DMS114 treated with DMSO at 0.1 percent for 48 hours (cell line): ENCODE measurements at regions not wholly inside any gene's neighbourhood (a gene's known extent, or its start where the extent isn't known, plus 50 kb on each side); places are given as distances from the start of the nearest gene placed in this dataset.
"Not testable (repeated sequence)": the region's sequence is repeated elsewhere in the genome, so short reads cannot be mapped to it uniquely, and the experiment has no call there.

Experiments
- DNase-seq: peaks from one replicate; lab custom pipeline; 2025; ENCODE audit not compliant: unreplicated experiment; lab: John Stamatoyannopoulos, UW

DNA sequence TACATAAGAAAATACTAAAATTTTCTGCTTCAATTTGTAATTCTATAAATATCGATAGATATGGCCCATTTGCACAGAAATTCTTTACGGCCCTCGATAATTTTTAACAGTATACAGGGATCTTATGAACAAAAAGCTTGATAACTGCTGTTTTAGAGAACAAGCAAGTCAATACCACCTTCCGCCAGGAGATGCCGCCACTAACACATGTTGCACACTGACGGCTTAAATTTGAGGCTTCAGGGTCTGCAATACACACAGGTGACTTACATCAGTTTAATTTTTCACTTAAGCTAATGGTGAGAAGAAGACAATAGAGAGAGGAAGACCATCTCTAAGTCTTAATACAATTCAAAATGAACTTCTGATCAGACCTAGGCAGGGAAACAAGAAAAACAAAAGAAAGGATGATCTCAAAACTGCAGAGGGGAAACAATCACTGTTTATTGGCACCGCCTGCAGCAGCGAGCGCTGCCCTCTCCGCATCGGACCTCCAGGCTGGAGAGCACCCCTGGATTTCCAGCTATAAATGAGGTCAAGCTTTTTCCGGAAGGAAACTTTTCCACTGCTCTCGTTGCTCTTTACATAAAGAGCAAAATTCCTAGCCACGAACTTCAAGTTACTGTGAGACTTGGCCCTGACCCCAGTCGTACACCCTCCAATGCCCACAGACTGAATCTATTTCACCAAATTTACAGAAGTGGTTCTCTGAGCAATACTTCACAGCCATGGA lies 53.9 kb downstream of the OTOR start:
- peak; percentile 53 for DNase-seq

DNA sequence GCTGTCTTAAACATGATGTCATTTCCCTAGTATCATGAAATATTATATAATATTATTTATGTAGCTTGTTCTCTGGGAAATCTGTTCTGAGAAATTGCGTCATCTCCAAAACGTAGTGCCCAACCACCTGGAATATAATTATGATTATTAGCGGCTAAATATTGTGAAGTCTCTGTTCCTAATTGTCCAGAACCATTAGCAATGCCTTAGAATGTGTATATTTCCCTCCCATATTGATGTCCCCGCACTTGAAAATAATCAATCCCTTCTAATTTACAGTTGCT lies 54.4 kb downstream of the OTOR start:
- no peak for DNase-seq

DNA sequence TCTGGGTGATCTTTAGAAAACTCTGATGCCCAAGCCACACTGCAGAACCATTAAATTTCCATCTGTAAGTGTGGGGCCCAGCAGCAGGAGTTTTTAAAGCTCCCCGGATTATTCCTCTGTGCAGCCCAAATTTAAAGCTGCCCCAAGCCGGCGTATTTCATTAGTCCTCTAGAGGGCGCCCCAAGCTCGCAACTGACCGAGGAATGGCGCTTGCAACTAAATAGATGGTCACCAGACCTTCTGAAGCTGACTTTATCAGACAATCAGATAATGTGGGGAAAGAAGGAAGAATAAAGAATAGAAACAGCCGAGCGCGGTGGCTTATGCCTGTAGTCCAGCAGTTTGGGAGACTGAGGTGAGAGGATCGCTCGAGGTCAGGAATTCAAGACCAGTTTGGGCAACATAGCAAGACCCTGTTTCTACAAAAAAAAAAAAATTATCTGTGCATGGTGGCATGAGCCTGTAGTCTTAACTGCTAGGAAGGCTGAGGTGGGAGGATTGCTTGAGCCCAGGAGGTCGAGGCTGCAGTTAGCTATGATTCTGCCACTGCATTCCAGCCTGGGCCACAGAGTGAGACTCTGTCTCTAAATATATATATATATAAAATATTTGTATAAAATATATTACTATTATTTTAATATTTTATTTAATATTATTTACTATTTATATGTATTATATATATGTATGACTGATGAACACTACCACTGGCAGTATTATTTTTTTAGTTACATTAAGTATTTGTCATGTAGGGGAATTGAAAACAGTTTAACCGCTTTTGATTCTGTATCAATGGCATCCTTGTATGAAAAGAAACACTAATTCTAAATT lies 56.0 kb downstream of the OTOR start:
- peak; percentile 24 for DNase-seq

DNA sequence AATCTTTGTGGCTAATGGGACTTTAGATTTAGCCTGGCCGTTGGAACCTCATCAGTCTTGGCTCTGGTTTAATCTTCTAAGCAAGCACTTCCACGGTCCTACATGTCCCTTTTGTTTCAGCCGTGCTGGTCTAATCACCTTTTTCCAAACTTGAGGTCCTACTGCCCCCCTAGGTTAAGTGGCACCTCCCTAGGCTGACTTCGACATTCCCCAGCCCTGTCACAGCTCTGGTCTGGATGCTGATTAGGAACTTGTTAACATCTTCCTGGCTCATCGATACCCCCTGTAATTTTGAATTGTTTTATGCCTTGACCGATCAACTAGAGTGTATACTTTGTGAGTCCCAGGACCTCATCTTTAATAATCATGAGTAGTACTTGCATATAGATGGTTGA lies 56.6 kb downstream of the OTOR start:
- DNase-seq, result no peak

DNA sequence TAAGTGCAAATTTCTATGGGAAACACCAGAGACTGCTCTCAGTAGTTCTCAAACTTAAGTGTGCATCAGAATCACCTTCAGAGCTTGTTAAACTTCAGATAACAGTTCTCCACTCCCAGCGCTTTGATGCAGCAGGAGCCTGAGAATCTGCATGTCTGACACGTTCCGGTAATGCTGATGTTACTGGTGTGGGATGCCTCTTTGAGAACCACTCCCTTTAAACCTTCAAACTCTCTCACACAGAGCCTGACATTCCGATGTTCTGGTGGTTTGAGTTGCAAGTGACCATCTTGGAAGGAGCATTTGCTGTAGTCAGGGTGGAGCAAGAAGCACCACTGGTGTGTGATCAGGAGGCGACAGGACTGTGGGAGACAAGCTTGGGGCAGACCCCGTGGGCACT lies 57.9 kb downstream of the OTOR start:
- no peak for DNase-seq

DNA sequence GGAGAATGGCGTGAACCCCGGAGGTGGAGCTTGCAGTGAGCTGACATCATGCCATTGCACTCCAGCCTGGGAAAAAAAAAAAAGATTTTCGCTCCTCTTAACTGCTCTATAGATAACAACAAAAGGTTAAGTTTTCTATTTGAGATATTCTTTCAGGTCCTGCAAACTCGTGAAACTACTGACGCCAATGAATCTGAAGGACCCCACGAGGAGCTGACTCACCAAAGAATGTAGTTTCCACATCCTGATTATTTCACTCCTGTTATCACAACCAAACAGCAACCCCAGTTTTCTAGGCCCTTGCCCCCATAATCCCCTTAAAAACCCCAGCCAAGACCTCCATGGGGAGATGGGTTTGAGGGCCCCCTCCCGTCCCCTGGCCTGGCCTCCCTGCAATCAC lies 58.7 kb downstream of the OTOR start:
- no peak for DNase-seq

DNA sequence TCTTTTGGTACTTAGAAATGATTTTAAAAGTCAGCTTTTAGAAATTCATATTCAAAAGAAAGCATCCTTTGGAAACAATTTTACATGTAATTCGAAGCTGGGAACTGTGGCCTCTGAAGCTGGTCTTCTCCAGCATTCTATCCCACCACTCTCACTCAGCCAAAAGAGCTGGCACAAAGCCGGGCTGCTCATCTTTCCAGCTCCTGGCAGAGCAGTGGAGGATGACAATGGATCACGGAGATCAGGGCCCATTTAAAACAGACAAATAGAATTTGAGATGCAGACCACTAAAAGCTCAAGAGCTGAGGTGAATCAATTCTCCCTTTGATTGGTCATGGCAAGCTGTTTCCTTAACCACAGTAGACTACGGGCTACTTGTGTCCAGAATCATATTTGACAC lies 60.6 kb downstream of the OTOR start:
- DNase-seq, result no peak

DNA sequence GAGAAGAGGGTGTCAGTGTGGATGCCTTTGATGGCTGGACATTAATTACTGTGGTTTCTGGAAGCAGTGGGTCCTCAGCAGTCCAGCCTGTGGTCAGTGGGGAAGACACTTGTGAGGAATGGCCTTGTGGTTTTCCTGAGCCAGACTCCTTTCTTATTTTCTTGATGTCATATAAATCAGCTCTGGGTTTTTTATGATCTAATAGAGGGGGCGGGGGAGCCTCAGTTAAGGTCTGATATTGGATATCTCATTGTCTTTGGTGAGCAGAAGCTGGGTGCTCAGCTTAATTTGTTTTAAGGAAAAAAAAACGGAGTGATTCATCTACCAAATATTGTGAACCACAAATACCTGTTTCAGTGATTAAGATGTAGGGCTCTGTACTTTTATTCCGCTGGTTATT lies 62.1 kb downstream of the OTOR start:
- no peak for DNase-seq

DNA sequence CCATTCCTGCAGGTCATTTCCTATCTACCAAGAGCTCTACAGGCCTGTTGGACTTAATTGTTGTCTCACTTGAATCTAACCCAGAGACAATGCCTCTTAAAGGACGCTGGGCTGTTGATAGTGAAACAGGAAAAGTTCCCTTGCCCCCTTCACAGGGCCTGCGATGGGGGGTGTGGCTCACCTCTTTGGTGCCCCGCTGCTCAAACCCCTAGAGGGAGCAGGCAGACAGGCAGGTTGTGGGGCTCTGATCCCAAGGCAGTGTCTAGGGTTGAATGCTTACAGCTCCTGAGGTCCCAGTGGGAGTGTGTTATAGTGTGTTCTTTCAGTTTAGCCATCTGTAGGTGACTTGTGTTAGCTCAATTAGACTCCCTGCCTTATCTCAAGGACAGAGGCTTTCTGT lies 68.0 kb downstream of the OTOR start:
- DNase-seq, result no peak

DNA sequence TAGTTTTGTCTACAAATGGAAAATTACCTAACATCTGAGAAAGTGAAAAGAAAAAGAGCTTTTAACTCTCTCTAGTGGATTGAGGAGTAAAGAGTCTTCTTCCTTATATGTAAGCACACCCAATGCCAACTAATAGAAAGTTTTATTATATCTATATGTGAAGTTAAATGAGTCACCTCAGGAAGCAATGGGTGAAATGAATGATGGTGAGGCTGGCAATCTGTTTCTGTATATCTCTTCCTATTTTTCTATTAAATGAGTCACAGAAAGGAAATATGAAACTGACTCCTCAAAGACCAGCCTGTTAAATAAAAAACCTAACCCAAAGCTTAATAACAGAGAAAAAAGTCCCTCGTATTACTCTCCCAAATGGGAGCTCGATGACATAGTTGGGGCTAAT lies 71.3 kb downstream of the OTOR start:
- DNase-seq, result no peak

DNA sequence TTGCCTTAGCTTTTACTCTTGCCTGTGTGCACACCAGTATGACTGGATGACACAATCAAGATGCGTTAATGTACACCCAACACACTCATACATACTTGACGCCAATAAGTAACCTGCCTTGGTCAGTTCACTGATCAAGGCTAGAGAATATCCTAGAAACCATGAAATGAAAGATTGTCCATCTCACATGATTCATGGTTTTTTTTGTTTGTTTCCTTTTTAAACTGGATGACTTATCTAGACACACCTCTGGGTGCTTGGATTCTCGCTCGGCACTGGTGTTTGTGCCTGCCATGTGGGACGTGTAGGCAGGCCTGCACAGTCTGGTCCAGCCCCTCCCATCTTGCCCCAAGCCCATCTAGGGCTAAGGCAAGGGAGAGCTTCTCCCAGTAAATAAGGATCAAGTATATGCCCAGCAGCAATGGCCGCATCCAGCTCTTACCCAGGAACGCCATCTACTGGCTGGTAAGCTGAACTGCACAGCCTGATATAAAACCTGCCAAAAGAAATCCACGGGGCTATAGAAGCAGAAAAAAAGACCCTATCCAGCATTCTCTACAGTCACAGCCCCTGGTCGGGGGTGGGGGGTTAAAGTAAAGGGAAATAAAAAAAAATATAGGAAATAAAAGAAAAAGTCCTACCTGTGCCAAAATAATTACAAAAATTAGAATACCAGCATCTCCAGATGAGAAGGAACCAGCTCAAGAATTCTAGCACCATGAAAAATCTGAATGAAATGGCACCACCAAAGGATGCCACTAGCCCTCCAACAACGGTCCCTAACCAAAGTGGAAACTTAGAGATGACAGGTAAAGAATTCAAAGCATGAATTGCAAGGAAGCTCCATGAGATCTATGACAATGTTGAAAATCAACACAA lies 73.3 kb downstream of the OTOR start:
- DNase-seq, result no peak

DNA sequence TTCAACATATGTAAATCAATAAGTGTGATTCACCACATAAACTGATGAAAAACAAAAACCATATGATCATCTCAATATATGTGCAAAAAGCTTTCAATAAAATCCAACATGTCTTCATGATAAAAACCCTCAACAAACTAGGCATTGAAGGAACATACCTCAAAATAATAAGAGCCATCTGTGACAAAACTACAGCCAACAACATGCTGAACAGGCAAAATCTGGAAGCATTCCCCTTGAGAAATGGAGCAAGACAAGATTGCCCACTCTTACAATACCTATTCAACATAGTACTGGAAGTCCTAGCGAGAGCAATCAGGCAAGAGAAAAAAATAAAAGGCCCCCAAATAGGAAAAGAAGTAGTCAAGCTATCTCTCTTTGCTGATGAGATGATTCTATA lies 76.5 kb downstream of the OTOR start:
- no peak for DNase-seq

DNA sequence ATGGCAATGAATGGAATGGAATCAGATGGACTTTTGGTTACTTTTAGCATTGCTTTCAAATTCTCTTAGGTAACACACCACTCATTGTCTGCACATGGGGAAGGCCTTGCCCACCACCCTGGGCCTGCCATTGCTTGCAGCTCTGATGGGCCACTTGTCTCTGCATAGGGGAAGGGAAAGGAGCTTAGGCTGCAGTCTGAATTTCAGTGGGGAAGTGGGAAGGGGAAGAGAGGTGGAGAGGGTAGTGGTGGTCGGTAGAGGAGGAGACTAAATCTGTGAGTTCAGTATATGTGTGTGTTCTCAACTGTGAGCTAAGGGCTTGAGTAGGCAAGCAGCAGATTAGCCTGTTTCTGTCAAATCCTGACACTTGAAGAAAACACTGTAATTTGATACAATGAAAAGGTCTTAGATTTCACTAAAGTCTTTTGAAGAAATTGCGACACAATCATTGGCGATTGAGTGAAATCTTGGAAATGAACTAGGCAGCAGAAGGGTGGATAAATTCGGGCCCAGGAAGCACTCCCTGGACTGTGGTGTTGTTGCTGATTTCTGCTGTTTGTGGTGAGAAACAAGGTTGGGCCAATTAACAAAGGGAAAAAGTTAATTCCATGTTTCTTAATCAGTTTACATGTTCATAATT lies 80.6 kb downstream of the OTOR start:
- no peak for DNase-seq

DNA sequence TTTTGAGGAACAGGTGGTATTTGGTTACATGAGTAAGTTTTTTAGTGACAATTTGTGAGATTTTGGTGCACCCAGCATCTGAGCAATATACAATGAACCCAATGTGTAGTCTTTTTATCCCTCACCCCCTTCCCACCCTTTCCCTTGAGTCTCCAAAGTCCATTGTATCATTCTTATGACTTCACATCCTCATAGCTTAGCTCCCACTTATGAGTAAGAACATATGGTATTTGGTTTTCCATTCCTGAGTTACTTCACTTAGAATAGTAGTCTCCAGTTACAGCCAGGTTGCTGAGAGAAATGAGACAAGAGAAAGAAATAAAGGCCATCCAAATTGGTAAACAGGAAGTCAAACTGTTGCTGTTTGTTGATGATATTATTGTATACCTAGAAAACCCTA lies 87.5 kb downstream of the OTOR start:
- DNase-seq, result not testable (repeated sequence)

DNA sequence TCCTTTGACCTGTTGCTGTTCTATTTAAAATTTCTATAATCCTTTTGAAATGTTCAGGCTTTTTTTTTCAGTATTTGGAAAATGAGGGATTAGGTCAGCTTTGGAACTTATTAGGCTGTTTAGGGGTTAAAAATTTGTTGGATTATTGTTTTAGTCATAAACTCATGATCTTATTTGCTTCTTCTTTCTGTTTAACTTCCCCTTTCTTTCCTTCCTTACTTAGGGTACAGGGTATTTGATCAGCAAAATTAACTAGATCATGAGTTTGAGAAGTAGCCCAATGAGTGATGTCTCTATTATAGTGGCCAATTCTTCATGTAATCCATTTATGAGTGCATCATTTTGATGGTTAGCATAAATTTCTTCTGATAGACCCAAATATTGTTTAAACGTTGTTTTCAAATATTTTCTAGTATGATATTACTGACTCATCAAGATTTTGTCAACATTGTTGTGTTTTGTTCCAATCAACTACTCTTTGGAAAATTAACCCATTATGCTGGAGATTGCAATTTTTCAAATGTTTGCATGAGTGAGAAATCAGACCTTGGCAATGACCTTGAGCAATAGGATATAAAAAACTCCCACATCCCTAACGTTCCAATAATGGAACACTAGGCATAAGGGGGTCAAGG lies 94.4 kb downstream of the OTOR start:
- DNase-seq, result no peak

DNA sequence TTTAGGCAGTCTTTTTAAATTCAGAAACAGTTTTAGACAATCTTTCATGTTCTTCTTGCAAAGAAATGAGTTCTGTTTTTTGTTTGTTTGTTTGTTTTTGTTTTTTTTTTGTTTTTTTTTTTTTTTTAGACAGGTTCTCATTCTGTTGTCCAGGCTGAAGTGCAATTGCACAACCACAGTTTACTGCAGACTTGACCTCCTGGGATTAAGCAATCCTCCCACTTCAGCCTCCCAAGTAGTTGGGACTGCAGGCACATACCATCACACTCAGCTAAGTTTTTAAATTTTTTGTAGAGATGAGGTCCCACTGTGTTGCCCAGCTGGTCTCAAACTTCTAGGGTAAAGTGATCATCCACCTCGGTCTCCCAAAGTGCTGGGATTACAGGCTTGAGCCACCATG lies 96.2 kb downstream of the OTOR start:
- DNase-seq, result no peak

DNA sequence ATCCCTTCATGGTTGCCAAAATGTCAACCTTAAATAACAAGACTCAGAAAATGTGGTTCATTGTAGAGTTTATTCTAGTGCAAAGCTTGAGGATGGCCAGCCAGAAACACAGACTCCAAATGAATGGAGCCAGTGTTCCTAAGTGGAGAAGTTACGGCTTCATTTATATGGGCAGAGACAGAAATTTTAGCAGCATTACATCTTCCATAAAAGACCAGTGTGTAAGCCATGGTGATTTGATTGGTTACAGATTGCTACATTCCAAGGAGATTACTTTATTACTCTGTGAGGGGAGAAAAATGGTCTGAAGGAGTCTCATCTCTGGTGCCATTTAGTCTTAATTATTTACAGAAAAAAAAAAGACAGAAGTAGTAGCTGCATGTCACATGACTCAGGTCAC lies 97.8 kb downstream of the OTOR start:
- no peak for DNase-seq

DNA sequence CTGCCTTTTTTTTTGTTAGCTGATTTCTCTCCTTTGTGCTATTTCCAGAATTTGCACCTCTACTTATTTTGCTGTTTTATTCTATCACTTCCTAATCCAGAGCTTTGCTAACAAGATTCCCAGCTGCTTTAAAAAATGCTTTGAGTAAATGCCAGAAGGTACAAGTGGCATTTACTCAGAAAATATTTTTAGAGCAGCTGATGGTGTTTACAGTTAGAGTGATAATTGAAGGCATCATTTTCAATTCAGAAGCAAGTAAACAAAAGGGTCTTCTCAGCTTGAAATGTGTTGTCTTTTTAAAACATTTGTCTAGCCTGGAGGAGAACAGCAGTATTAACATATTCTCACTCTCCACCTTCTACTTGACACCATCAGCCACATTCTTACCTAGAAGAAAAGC lies 99.9 kb downstream of the OTOR start:
- no peak for DNase-seq

DNA sequence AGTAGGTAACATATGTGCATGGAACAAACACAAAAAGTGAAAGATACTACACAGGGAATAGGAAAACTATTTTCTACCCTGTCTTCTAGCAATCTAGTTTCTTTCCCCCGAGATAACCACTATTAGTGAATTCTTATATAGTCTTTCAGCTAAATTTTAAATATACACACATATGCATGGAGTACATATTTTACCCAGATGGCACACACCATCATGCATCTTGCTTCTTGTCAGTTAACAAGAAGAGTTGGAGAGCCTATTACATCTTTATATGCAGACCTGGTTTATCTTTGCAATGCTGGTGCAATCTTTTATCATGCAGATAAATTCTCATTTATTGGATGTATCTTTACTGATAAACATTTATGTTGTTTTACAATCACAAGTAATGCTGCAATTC lies 100.4 kb downstream of the OTOR start:
- no peak for DNase-seq

DNA sequence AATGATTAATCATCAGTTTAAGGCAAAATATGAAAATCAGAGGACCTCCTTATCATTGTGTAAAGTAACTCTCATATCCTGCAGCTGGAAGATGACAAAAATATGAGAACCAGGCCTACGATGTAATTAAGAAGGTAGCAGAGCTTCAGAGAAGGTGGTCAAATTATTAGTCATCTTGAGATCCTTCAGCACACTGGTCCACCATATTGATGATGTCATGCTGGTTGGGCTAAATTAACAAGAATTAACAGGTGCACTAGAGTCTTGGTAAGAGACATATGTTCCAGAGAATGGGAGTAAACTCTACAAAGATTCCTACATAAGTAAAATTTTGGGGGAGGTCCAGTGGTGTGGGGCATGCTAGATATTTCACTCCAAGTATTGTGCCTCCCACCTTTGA lies 112.8 kb downstream of the OTOR start:
- no peak for DNase-seq

DNA sequence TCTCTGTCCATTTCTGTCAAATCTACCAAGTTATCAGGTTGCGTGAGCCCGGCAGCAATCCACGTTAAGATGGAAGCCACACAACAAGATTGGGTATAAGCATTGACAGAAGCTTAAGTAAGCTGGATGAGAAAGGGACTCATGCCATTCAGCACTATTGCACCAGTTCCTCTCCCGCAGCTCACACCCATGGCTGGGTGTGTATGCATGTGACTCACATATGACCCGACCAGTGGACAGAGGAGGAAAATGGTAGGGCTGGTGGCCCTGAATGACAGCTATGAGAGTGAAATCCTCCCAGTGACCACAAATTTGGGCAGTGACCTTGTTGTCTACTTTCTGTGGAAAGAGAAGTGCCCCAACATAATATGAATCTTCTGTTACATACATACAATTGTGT lies 113.5 kb downstream of the OTOR start:
- no peak for DNase-seq
